Activated B cell treated with CpG ODN at 0.5 μM for 24 hours (primary cell): ENCODE measurements at regions not wholly inside any gene's neighbourhood (a gene's known extent, or its start where the extent isn't known, plus 50 kb on each side); places are given as distances from the start of the nearest gene placed in this dataset.

Experiments
- ATAC-seq: fragments of 200-7000 bp; cut with Tn5 transposase; one replicate; pipeline ENCODE4 v1.10.0; 2021; ENCODE audit warnings: low read depth, mild to moderate bottlenecking, moderate library complexity
- CTCF ChIA-PET: fragments of 350-600 bp; sonication (Branson Sonifier 250); formaldehyde crosslinking; loops from one replicate; lab custom pipeline; 2021; ENCODE audit warnings: antibody characterized with exemption; lab: Charles Lee
- POLR2A ChIA-PET: fragments of 350-600 bp; sonication (Branson Sonifier 250); formaldehyde crosslinking; loops from one replicate; lab custom pipeline; 2021; ENCODE audit warnings: antibody characterized with exemption; lab: Charles Lee
- DNase-seq: peaks from one replicate; pipeline ENCODE4 v3.0.0; 2022
- H3K27ac Mint-ChIP-seq: one replicate; pipeline ENCODE4 v1.8.0; 2020; ENCODE audit warnings: mixed read lengths
- H3K27me3 Mint-ChIP-seq: one replicate; pipeline ENCODE4 v1.8.0; 2021; ENCODE audit warnings: mixed read lengths
- H3K36me3 Mint-ChIP-seq: one replicate; pipeline ENCODE4 v1.8.0; 2021; ENCODE audit warnings: low read depth, mixed read lengths
- H3K4me1 Mint-ChIP-seq: one replicate; pipeline ENCODE4 v1.8.0; 2021; ENCODE audit warnings: mixed read lengths
- H3K4me3 Mint-ChIP-seq: one replicate; pipeline ENCODE4 v1.8.0; 2020; ENCODE audit warnings: mild to moderate bottlenecking, mixed read lengths
- H3K9me3 Mint-ChIP-seq: one replicate; pipeline ENCODE4 v1.8.0; 2020; ENCODE audit warnings: mixed read lengths
- intact Hi-C: fragments of 100-400 bp; cut with micrococcal nuclease; formaldehyde crosslinking; loops from one replicate; pipeline ENCODE4 v1.15.1; 2024
- TF ChIP-seq, protein P1 (sequence below): fragments of 200-600 bp; IDR thresholded peaks from one replicate; pipeline ENCODE4 v1.8.0; 2022; ENCODE audit warnings: antibody characterized with exemption, mild to moderate bottlenecking

DNA sequence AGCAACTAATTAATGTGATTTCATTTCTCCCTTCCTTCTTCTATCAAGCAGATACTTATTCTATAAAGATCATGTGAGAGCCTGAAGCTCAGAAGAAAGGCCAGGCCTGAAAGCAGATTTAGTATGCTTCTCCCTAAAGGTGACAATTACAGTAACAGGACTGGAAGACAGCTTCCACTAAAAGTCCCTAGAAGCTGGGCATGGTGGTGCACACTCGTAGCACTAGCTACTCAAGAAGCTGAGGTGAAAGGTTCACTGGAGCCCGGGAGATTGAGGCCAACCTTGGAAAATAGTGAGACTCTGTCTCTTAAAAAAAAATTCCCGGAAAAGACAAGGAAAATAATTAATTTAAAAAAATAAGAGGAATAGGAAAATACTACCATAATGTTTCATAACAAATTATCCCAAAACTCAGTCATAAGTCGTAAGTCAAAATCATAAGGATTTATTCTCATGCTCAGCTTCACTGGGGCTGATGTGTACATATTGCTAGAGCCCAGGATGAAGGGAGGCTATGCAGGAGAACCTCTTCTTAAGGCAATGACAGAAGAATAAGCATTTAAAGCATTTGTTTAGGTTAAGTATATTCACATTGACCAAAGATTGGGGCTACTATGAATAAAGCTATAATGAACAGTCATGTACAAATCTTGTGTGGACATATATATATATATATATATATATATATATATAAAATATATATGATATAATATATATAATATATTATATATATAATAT is 210.8 kb upstream of the SMARCA2 start:
- Mint-ChIP-seq H3K4me3 (no peak overlapping the region), H3K27me3 (no peaks in the 10 kb centered on the region), H3K9me3 (peaks cover 3% of the 10 kb centered on the region), H3K36me3 (no peaks in the 10 kb centered on the region), H3K27ac (no peak overlapping the region), H3K4me1 (no peaks in the 10 kb centered on the region)
- no peak for ATAC-seq
- ChIA-PET POLR2A (no interaction called here), CTCF (no interaction called here)
- no peak for DNase-seq
- intact Hi-C loops, result no loop called here
- TF ChIP-seq, protein P1, sequence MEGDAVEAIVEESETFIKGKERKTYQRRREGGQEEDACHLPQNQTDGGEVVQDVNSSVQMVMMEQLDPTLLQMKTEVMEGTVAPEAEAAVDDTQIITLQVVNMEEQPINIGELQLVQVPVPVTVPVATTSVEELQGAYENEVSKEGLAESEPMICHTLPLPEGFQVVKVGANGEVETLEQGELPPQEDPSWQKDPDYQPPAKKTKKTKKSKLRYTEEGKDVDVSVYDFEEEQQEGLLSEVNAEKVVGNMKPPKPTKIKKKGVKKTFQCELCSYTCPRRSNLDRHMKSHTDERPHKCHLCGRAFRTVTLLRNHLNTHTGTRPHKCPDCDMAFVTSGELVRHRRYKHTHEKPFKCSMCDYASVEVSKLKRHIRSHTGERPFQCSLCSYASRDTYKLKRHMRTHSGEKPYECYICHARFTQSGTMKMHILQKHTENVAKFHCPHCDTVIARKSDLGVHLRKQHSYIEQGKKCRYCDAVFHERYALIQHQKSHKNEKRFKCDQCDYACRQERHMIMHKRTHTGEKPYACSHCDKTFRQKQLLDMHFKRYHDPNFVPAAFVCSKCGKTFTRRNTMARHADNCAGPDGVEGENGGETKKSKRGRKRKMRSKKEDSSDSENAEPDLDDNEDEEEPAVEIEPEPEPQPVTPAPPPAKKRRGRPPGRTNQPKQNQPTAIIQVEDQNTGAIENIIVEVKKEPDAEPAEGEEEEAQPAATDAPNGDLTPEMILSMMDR, result no peak

- no peak overlapping the region for H3K27ac Mint-ChIP-seq
- CTCF ChIA-PET, result no interaction called here
- TF ChIP-seq, protein P1, result no peak
- ATAC-seq, result no peak
- no peak overlapping the region for H3K4me3 Mint-ChIP-seq
- DNase-seq, result no peak
- intact Hi-C loops, result no loop called here
- peaks cover 10% of the 10 kb centered on the region for H3K27me3 Mint-ChIP-seq
- H3K9me3 Mint-ChIP-seq, result no peaks in the 10 kb centered on the region
- no peaks in the 10 kb centered on the region for H3K36me3 Mint-ChIP-seq
- POLR2A ChIA-PET, result no interaction called here
- no peaks in the 10 kb centered on the region for H3K4me1 Mint-ChIP-seq
These were observed 185.4 kb upstream of the SMARCA2 start for GRCh38 chr9:1829719-1830118.

DNA sequence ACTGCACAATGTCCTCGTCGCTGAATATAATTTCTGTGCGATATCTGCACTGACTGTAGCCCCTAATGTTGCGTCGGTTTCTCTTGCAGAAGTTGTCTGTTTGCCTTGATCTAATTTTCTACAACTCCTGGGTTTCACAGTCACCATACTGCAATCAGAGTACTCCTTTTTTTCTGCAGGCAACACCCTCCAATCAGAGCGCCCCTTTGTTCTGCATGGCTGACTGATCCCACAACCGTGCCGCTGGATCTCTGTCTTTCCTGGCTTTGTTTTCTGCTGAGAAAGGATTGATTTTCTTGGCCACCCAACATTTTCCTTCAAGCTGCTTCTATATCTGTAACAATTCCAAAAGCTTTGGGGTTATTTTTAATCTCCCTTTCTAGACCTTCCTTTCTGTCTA is 182.2 kb upstream of the SMARCA2 start:
- peaks cover 7% of the 10 kb centered on the region for H3K27me3 Mint-ChIP-seq
- DNase-seq (no peak), ATAC-seq (no peak)
- no peaks in the 10 kb centered on the region for H3K9me3 Mint-ChIP-seq
- POLR2A ChIA-PET, result no interaction called here
- no peak overlapping the region for H3K4me3 Mint-ChIP-seq
- TF ChIP-seq, protein P1, result no peak
- CTCF ChIA-PET, result no interaction called here
- no peak overlapping the region for H3K27ac Mint-ChIP-seq
- no peaks in the 10 kb centered on the region for H3K4me1 Mint-ChIP-seq
- intact Hi-C loops, result no loop called here
- no peaks in the 10 kb centered on the region for H3K36me3 Mint-ChIP-seq

DNA sequence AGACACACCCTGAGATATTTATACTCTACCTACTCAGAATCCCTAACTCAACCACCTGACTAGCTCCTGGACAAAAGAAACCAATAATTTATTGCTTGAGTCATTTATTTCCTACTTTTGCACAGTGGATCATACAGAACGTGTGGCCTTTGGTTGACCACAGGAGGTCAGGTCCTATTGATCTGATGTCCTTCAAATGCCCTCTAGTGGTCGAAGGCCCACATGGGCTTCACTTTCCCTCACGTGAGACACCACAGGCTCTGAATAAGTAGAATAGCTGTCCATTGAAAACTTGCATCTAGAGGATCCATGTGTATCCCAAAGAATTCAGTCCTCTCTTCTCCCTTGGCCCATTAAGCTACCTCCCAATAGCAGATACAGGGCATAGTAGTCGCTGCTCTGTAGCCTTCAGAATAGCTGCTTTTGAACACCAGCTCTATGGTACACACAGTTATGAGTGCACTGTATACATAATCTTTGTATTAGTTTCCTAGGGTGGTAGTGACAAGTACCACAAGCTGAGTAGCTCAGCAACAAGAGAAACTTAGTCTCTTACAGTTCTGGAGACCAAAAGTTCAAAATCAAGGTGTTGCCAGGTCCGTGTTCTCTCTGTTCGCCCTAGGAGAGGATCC is 177.6 kb upstream of the SMARCA2 start:
- POLR2A ChIA-PET, result interaction anchor here (0.9 kb wide), 1 partner anchor 42 kb away, joined by 3 read pairs; no protein-coding TSS in a partner anchor

GRCh38 chr9:1839909-1840308 is 175.2 kb upstream of the SMARCA2 start:
- Mint-ChIP-seq H3K36me3 (no peaks in the 10 kb centered on the region), H3K4me1 (no peaks in the 10 kb centered on the region), H3K4me3 (no peak overlapping the region), H3K9me3 (no peaks in the 10 kb centered on the region), H3K27me3 (no peaks in the 10 kb centered on the region), H3K27ac (no peak overlapping the region)
- intact Hi-C loops, result no loop called here
- ChIA-PET CTCF (no interaction called here), POLR2A (interaction anchor here (0.6 kb wide), 1 partner anchor 447 kb away, joined by 3 read pairs; no protein-coding TSS in a partner anchor)
- TF ChIP-seq, protein P1, result no peak
- DNase-seq (no peak), ATAC-seq (no peak)

More for the DNA sequence above, 177.6 kb upstream of the SMARCA2 start:
- TF ChIP-seq, protein P1, result no peak
- DNase-seq (no peak), ATAC-seq (no peak)
- H3K27me3 Mint-ChIP-seq, result peaks cover 2% of the 10 kb centered on the region
- no peaks in the 10 kb centered on the region for H3K36me3 Mint-ChIP-seq
- no peak overlapping the region for H3K27ac Mint-ChIP-seq
- H3K4me1 Mint-ChIP-seq, result no peaks in the 10 kb centered on the region
- H3K9me3 Mint-ChIP-seq, result no peaks in the 10 kb centered on the region
- H3K4me3 Mint-ChIP-seq, result no peak overlapping the region
- CTCF ChIA-PET, result interaction anchor here (0.9 to 1.5 kb wide), 3 partner anchors 32 to 103 kb away, joined by 3 to 11 read pairs (median 4); no protein-coding TSS in a partner anchor
- intact Hi-C loops, result no loop called here
